Brain microvascular endothelial cell (primary cell): ENCODE measurements at regions not wholly inside any gene's neighbourhood (a gene's known extent, or its start where the extent isn't known, plus 50 kb on each side); places are given as distances from the start of the nearest gene placed in this dataset.

Experiments used
- DNase-seq: peaks from one replicate; pipeline ENCODE4 v3.0.0-alpha.2; 2020
- H3K27ac ChIP-seq: fragments of 250-450 bp; sonication (Bioruptor Pico); 2 replicates; pipeline ENCODE4 v1.5.1; 2020; ENCODE audit warnings: mild to moderate bottlenecking, moderate library complexity
- H3K27me3 ChIP-seq: fragments of 250-450 bp; sonication (Bioruptor Pico); replicated peaks from 2 replicates; pipeline ENCODE4 v1.5.1; 2020; ENCODE audit warnings: mild to moderate bottlenecking
- H3K36me3 ChIP-seq: fragments of 250-450 bp; sonication (Bioruptor Pico); replicated peaks from 2 replicates; pipeline ENCODE4 v1.5.1; 2020; ENCODE audit warnings: mild to moderate bottlenecking
- H3K4me3 ChIP-seq: 2 replicates; pipeline ENCODE4 v1.5.1; 2011; ENCODE audit warnings: low read depth, mild to moderate bottlenecking, control low read depth, low read length, moderate library complexity
- CTCF ChIP-seq: IDR thresholded peaks from 2 replicates; pipeline ENCODE4 v1.5.1; 2011; ENCODE audit warnings: low read depth, mild to moderate bottlenecking, moderate library complexity, low read length, control low read depth, inconsistent platforms; ENCODE audit errors: missing control alignments
- in situ Hi-C: cut with HindIII; loops from 2 replicates; pipeline ENCODE4 v1.10.0; 2017; ENCODE audit warnings: low sequenced_read_pairs, low pct_ligation_motif_present

- in situ Hi-C loops = no loop called here
- Histone ChIP-seq H3K27me3 (no peaks in the 10 kb centered on the region), H3K4me3 (no peak overlapping the region), H3K27ac (no peak overlapping the region), H3K36me3 (no peaks in the 10 kb centered on the region)
- TF ChIP-seq CTCF = no peak
- no peak for DNase-seq
Observed at GRCh38 chr1:36728051-36728450, 245.3 kb upstream of the CSF3R start.

GRCh38 chr1:36725151-36725550 is 242.4 kb upstream of the CSF3R start:
- H3K27me3 ChIP-seq = no peaks in the 10 kb centered on the region
- in situ Hi-C loops = no loop called here
- no peak overlapping the region for H3K27ac ChIP-seq
- H3K4me3 ChIP-seq = no peak overlapping the region
- no peak for DNase-seq
- no peaks in the 10 kb centered on the region for H3K36me3 ChIP-seq
- TF ChIP-seq CTCF = no peak

DNA sequence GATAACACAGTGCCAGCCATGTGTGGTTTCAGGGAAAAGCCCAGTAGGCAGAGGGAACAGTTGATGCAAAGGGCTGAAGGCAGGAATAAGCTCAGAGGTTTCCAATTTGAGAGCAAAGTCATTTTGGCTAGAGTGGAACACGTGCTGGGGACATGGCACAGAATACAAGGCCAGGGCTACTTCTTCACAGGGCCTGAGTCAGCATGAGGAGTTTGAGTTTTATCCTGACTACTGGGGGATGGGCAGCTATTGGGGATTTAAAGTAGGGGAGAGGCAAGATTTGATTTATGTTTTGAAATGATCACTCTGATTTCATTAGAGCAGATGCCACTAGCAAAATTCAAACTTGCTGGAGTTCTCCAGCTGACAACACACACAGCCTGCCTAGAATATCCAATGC is 241.1 kb upstream of the CSF3R start:
- no peak for DNase-seq
- in situ Hi-C loops = no loop called here
- Histone ChIP-seq H3K4me3 (no peak overlapping the region), H3K27ac (no peak overlapping the region), H3K36me3 (no peaks in the 10 kb centered on the region), H3K27me3 (no peaks in the 10 kb centered on the region)
- no peak for TF ChIP-seq CTCF

DNA sequence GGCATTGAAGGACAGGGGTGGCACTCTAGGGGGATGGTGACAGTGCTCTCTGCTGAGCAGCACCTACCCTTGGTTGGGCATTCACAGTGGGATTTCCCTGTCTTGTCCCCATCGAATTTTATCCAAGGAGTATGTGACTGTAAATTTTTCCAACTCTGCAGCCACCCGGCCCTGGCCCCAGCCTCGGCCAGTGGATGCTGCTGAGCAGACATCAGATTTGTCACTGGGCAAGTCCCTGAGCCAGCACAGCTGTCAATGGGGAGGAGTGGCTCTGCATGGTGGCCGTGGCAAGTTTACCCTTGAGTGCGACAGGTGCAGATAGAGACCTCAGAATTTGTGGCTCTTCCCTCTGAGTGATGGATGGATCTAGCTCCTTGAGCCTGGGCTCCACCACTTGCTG is 240.2 kb upstream of the CSF3R start:
- Histone ChIP-seq H3K36me3 (no peaks in the 10 kb centered on the region), H3K27me3 (no peaks in the 10 kb centered on the region), H3K27ac (no peak overlapping the region), H3K4me3 (no peak overlapping the region)
- no peak for DNase-seq
- no peak for TF ChIP-seq CTCF
- in situ Hi-C loops = no loop called here

- no peak overlapping the region for H3K27ac ChIP-seq
- no peak overlapping the region for H3K4me3 ChIP-seq
- no peaks in the 10 kb centered on the region for H3K36me3 ChIP-seq
- H3K27me3 ChIP-seq = no peaks in the 10 kb centered on the region
- no peak for DNase-seq
- TF ChIP-seq CTCF = no peak
- in situ Hi-C loops = no loop called here
Observed at GRCh38 chr1:36721261-36721660, 238.5 kb upstream of the CSF3R start.

DNA sequence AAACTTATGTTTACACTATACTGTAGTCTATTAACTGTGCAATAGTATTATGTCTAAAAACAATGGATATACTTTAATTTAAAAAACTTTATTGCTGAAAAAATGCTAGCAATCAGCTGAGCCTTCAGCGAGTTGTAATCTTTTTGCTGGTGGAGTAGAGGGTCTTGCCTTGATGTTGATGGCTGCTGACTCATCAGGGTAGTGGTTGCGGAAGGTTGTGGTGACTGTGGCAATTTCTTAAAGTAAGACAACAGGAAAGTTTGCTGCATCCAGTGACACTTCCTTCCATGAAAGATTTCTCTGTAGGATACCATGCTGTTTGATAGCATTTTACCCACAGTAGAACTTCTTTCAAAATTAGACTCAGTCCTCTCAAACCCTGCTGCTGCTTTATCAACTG is 234.7 kb upstream of the CSF3R start:
- Histone ChIP-seq H3K27me3 (no peaks in the 10 kb centered on the region), H3K36me3 (no peaks in the 10 kb centered on the region), H3K27ac (no peak overlapping the region), H3K4me3 (no peak overlapping the region)
- no peak for TF ChIP-seq CTCF
- in situ Hi-C loops = no loop called here
- no peak for DNase-seq
